ENCODE measurements at regions not wholly inside any gene's neighbourhood (a gene's known extent, or its start where the extent isn't known, plus 50 kb on each side); places are given as distances from the start of the nearest gene placed in this dataset.

GRCh38 chr11:105491394-105491793, 118.5 kb upstream of the GRIA4 start:
- no peak for ATAC-seq
- Histone ChIP-seq H3K36me3 (ENCODE audit: control insufficient read depth in 1 of 2, insufficient read depth in 2 of 2, low read length in 2 of 2) (no peaks in the 10 kb centered on the region), H3K27me3 (ENCODE audit: insufficient read depth, low read length) (no peaks in the 10 kb centered on the region), H3K4me3 (replicated peaks in 1 of 2; ENCODE audit: low read depth in 1 of 2, low read length in 2 of 2) (no peak overlapping the region), H3K9ac (ENCODE audit: low read length) (no peak overlapping the region), H3K4me1 (ENCODE audit: control insufficient read depth in 1 of 2, insufficient read depth in 2 of 2, low read length in 2 of 2) (no peaks in the 10 kb centered on the region), H3K9me2 (ENCODE audit: insufficient read depth) (no peaks in the 10 kb centered on the region), H3K4me2 (ENCODE audit: low read length) (no peak overlapping the region), H4K20me1 (ENCODE audit: insufficient read depth) (no peaks in the 10 kb centered on the region), H3K9me3 (ENCODE audit: control insufficient read depth in 1 of 2, insufficient read depth in 1 of 2, low read depth in 1 of 2, low read length in 2 of 2) (no peaks in the 10 kb centered on the region), H3K79me2 (ENCODE audit: insufficient read depth, low read length) (no peaks in the 10 kb centered on the region), H2AFZ (ENCODE audit: low read depth, low read length, poor library complexity, severe bottlenecking) (no peak overlapping the region), H3K27ac (ENCODE audit: low read depth, low read length) (no peak overlapping the region)
- no TSS peak for BruUV-seq (replicated peaks)
- RAD21 ChIA-PET (ENCODE audit: low non-redundant PET in 1 of 2, low total read pairs in 2 of 2, uncharacterized antibody in 2 of 2, unreplicated experiment in 2 of 2) = no interaction called here
- CTCF ChIA-PET = no interaction called here
- POLR2A ChIA-PET = no interaction called here
- TF ChIP-seq FOSL1 (IDR thresholded peaks at IDR 0.05; ENCODE audit: low read depth) (no peak), REST (IDR thresholded peaks at IDR 0.05; ENCODE audit: low read depth) (no peak), CEBPB (IDR thresholded peaks at IDR 0.05; ENCODE audit: low read depth) (no peak), EZH2 (IDR thresholded peaks at IDR 0.05) (no peak), ZFX (IDR thresholded peaks at IDR 0.05) (no peak), POLR2A (IDR thresholded peaks at IDR 0.05; ENCODE audit: borderline replicate concordance, extremely low read depth, insufficient read depth, insufficient read length) (no peak), ATF3 (IDR thresholded peaks at IDR 0.05) (no peak), SIN3A (IDR thresholded peaks at IDR 0.05; ENCODE audit: low read depth) (no peak), ZBTB33 (IDR thresholded peaks at IDR 0.05; ENCODE audit: extremely low read depth, insufficient replicate concordance, low read length) (no peak), SP1 (IDR thresholded peaks at IDR 0.05; ENCODE audit: low read depth) (no peak), SRF (IDR thresholded peaks at IDR 0.05; ENCODE audit: low read depth) (no peak), POLR2AphosphoS5 (IDR thresholded peaks at IDR 0.05; ENCODE audit: low read depth, low read length) (no peak), EZH2phosphoT487 (IDR thresholded peaks at IDR 0.05; ENCODE audit: borderline replicate concordance) (no peak), CBX3 (IDR thresholded peaks at IDR 0.05; ENCODE audit: low read depth) (no peak), RAD21 (IDR thresholded peaks at IDR 0.05; ENCODE audit: low read depth) (no peak)
- TF ChIP-seq, protein P1, sequence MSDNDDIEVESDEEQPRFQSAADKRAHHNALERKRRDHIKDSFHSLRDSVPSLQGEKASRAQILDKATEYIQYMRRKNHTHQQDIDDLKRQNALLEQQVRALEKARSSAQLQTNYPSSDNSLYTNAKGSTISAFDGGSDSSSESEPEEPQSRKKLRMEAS (IDR thresholded peaks at IDR 0.05) = no peak
- TF ChIP-seq, protein P2, sequence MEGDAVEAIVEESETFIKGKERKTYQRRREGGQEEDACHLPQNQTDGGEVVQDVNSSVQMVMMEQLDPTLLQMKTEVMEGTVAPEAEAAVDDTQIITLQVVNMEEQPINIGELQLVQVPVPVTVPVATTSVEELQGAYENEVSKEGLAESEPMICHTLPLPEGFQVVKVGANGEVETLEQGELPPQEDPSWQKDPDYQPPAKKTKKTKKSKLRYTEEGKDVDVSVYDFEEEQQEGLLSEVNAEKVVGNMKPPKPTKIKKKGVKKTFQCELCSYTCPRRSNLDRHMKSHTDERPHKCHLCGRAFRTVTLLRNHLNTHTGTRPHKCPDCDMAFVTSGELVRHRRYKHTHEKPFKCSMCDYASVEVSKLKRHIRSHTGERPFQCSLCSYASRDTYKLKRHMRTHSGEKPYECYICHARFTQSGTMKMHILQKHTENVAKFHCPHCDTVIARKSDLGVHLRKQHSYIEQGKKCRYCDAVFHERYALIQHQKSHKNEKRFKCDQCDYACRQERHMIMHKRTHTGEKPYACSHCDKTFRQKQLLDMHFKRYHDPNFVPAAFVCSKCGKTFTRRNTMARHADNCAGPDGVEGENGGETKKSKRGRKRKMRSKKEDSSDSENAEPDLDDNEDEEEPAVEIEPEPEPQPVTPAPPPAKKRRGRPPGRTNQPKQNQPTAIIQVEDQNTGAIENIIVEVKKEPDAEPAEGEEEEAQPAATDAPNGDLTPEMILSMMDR (IDR thresholded peaks at IDR 0.05 in 2 of 3, conservative IDR thresholded peaks at IDR 0.05 in 1 of 3; ENCODE audit: borderline replicate concordance in 1 of 3, insufficient read depth in 1 of 3, low read depth in 2 of 3, low read length in 2 of 3) = no peak
- intact Hi-C loops (cut with micrococcal nuclease) = no loop called here
- DNase-seq (ENCODE audit: low read depth, low spot score) = no peak

Measured in HCT116 (cell line).